HG03571 (cell line): ENCODE measurements at regions not wholly inside any gene's neighbourhood (a gene's known extent, or its start where the extent isn't known, plus 50 kb on each side); places are given as distances from the start of the nearest gene placed in this dataset.

ENCODE experiments used
- ATAC-seq: cut with Tn5 transposase; IDR thresholded peaks from one replicate; pipeline ENCODE4 v1.9.1; 2021; ENCODE audit not compliant: unreplicated experiment

- no peak for ATAC-seq
Observed at GRCh38 chr18:78579449-78579848, 400.2 kb upstream of the SALL3 start.

DNA sequence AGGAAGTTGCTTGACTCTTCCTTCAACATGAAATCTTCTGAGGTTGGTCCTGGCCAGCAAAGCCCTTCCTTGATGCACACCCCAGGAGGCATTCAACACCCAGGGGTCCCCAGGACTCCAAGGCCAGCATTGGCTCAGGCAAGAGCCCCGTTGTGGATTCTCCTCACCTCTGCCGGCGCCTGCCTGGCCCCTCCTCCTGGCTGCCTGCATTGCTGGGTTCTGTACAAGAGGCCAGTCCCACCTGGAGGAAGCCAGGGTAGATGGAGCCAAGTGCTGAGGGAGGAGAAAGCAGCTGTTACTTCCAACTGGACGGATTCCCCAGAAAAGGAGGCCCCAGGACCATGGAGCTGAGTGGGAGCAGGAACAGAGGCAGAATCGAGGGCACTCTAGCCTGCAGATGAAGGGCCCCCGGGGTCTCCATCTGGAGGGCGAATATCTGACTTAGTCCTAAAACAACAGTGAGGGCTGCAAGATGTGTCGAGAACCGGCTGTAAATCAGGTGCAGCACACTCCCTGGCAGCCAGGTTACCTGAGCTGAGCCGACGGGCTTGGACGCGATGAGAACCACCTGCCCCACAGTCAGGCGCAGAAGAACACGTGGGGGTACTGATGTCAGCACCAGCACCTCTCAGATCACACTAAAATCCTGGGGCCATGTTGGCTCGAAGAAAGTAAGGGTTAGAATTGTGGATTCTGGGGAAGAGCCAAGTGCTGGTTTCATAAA lies 399.6 kb upstream of the SALL3 start:
- ATAC-seq, result no peak

DNA sequence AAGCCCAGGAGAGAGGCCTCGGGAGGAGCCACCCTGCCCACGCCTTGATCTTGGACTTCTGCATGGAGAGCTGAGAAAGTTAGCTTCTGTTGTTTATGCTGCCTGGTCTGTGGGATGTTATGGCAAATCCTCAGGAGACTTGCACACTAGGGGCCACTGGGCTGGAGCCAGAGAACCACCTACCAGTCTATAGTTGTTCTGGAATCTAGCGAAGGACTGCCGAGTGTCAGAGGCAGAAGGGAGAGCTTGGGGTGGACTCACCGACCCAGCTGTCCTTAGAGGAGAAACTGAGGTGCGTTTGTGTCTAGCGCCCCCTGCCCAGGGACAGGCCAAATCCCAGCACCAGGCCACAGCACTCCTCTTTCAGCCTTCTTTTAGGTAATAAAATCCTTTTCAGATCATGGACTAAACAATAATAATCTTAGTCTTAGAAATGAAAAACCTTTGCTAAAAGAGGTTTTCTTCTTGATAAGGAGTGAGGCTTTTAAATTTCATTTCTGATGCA lies 398.7 kb upstream of the SALL3 start:
- ATAC-seq, result no peak

DNA sequence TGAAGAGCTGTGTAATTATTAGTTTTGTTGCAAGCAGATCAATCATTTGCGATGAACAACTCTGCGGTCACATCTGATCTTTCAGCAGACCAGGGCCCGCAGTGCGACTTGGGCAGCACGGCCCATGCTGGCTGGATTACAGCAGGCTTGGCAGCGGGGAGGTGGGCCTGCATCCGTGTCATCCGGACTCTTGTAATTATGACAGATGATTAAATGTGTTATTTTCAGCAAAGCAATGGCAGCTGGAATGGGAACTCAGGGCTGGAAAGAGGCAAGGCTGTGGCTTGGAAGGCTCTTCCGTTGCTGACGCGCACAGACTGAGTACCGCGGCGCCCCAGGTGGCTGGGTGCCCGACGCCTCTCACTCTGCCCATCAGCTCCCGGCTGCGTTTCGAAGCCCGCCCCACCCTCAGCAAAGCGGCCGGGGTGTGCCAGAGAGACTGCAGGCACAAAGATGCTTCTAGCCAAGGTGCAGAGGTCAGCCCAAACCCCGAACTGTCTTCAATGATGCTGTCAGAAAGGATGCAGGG lies 397.4 kb upstream of the SALL3 start:
- no peak for ATAC-seq

GRCh38 chr18:78582898-78583738 lies 396.5 kb upstream of the SALL3 start:
- ATAC-seq, result no peak

GRCh38 chr18:78583739-78584458 lies 395.7 kb upstream of the SALL3 start:
- no peak for ATAC-seq

GRCh38 chr18:78584459-78585022 lies 395.1 kb upstream of the SALL3 start:
- no peak for ATAC-seq

DNA sequence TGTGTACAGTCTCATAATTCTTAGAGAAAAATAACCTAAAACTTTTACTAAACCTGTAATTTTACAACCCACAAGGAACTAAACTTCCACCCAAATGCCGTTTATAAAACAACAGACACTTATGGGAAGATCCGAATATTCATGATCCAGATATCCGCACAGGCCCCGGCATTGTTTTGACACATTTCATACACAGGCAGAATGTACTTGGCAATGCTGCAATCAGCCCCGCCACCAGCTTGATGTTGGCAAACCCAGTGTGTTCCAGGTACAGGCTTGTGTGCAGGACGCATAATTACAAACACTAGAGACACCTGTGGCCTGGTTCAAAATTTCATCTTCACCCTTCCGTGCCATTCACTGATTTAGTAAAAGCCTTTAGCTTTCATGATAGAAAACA lies 393.0 kb upstream of the SALL3 start:
- ATAC-seq, result no peak

DNA sequence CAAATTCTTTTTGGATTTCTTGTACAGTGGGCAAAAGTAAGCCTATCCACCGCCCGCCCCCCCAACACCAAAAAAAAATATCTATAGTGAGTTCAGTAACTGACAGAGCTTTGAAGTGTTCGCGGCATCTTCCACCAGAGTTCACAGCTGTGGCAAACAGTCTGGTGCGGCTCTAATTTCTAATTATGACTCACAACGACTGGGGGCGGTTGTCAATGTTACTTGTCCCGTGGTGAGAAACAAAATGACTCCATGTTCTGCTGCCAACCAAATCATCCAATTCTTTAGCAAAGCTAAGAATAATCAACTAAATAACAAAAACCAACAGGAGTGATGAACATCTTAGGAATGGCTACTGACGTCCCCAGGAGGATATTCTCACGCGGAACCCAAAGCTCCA lies 392.5 kb upstream of the SALL3 start:
- ATAC-seq, result no peak

DNA sequence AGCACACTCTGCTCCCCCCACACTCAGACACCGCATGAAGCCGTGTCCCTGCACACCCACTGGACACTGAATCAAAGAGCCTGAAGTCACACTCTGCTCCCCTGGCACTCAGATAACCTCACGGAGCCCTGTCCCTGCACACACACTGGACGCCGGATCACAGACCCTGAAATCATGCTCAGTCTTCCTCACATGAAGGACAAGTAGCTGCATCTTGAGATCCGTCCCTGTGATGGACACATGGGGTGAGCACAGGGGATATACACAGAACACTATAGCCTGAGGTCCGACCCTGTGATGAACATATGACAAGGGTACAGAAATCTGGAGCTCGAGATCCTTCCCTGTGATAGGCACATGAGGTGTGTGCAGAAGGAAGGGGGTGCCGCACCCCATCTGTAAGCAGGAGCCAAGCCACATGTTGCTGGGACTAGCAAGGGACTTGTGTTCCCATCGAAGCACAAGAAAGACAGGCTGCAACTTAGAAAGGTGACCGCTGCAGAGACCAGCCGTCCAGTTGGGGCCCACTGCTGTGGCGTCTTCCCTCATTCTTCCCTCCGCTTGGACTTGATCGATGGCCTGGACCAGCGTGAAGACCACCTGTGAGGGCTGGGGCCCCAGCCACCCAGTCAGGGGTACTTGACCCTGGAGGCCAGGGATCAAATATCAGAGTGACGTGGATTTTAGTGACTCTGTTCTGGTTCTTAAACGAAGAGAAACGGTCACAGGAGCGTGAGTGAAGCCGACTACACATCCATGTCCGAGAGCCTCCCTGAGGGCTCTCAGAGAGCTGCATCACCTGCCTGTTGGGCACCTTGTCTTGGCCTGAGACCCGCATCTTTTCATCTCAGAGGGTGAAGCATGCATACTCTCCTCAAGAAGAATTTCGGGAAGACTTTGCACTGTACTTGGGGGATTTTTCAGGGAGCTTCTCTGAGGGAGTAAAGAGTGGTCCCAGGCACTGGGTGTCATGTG lies 391.7 kb upstream of the SALL3 start:
- no peak for ATAC-seq

GRCh38 chr18:78589916-78590437 lies 389.6 kb upstream of the SALL3 start:
- no peak for ATAC-seq

DNA sequence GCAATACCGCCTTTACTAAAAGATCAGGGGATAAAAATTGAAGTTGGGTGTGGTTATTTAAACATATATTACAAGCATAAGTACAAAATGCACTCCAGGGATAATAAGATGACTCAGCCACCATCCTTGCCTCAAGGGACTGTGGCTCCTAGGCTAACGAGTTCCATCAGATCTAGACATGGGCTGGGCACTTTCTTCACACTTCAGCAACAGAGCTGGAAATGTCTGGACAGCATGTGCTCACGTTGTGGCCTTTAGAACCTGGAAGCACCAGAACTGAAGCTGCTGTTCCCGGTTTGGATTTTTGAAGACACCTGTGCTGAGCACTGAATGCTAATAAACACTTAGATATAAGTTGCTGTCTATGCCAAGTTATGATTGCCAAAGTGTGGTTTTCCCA lies 384.2 kb upstream of the SALL3 start:
- ATAC-seq, result no peak

DNA sequence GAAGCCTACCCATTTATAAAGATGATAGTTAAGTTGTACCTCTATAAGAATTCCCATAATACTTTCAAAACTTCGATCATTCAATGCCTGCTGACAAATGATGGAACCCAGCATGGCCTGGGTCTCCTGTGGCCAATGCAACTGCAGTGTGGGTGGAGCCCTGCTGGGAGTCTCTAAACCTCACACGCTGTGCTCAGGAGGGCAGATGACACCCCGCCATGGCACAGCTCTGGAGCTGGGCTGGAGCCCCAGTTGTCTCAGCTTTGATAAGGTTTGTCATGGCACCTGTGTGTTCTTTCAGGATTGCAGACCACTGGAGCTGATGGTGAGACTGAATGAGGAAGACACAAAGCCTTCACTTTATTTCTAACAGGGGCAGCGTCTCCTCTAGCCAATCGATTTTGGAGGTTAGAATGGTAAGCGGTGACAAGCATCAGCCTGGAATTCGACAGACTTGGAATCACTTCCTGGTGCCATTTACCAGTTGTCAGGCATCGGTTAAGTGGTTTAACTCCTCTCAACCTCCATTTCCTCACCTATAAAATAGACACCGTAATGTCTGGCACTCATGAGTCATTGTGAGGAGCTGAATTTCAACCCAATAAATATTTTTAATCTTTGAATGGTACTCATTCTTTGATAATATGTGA lies 383.6 kb upstream of the SALL3 start:
- ATAC-seq, result no peak

DNA sequence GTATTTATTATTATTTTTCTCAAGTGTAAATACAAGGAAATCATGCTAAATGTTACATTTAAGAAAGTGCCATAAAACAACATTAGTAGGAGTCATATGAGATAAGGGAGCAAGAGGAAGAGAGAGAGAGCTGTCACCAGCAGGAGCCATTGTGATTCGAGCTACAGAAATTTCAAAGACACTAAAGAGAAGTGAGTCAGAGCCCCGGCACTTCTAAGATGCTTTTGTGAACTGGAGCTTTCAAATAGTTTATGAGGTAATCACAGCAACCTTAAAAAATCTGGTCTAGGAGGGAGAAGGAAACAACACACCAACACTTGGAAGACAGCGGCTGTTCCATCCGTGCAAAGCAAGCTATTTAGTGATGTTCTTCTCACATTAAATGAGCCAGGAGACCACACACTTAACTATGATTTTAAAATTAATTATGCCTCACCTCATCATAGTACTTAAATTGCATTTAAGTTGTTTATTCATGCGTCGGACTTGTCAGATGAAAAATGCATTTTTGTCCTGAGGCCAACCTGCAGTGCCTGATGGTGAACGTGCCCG lies 382.7 kb upstream of the SALL3 start:
- no peak for ATAC-seq

GRCh38 chr18:78601349-78601748 lies 378.3 kb upstream of the SALL3 start:
- ATAC-seq, result no peak

DNA sequence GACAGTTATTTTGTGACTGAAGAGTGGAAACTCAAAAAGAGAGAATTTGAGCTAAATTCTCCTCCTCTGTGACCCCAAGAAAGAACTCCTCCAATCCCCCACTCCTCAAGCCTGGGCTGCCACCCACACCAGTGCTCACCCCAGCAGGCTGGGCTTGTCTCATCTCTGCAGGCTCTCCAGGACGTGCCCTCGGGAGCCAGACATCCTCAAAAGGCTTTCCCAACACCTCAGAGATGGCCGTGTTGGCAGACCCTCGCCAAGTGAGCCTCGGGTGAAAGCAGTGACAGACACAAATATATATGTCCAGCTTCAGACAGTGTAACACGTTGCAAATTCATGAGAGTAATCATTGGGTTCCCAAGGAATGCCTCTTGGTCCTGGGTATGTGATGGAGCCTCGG lies 377.7 kb upstream of the SALL3 start:
- no peak for ATAC-seq

- no peak for ATAC-seq
Observed at GRCh38 chr18:78602430-78602829, 377.2 kb upstream of the SALL3 start.

DNA sequence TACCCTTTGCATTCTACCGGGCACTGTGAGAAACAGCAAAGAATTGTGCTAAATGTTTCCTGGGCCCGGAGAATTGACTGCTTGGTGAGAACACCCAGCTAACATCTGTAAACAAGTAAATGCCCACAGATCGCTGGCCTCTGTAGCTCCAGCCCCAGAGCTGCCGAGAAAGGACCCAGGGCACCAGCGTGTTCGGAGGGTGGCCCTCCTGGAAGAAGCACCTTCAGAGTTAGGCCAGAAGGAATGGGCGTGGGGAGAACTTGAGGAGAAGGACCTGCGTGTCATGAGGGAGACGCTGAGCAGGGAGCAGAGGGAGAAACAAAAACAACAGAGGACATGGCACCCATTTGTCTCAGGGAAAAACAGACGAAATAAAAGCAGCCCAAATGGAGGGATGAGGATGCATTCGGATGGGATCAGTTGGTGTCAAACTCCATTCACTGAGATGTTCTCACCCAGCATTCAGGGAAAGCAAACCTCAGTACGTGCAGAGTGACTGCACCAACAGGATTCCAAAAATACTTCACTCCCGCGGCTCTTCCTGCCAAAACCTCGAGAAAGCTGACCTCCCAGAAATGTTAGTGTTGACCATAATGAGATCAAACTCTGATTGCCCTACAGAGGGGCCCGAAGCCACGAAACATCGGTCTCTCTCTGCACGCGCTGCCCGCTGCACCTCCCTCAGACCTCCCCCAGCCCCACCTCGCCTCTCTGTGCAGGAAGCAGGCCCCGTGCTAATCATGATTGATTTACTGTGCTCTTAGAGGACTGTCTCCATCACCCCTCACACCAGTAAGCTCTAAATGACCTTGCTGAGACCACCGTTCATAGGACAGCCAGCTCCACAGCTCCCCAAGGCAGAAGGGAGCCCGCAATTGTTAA lies 376.3 kb upstream of the SALL3 start:
- no peak for ATAC-seq
